ENCODE measurements at regions not wholly inside any gene's neighbourhood (a gene's known extent, or its start where the extent isn't known, plus 50 kb on each side); places are given as distances from the start of the nearest gene placed in this dataset.

DNA sequence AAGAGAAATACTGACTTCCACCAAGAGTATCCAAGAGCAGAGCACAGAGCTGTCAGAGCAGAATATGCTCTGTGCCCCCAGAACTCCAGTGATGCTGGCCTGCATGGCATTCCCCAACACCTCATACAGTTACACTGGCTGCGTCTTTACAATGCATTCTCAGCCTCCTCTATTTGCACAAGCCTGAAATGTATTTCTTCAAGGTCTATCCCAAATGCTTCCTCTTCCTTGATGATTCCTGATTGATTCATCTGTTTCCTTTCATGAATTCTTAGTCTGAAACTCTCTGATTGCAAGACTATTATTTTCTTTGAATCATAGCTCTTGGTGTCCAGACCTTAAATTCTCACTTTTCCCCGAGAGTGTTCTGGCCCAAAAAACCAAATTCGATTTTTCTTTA, 664.7 kb downstream of the MECOM start:
- no peak for ATAC-seq
- POLR2A ChIA-PET: no interaction called here
- BruUV-seq (replicated peaks): no TSS peak
- no peaks in the 10 kb centered on the region for H4K20me1 ChIP-seq (ENCODE audit: insufficient read depth)
- H3K9ac ChIP-seq (ENCODE audit: low read length): no peak overlapping the region
- no peak overlapping the region for H3K4me3 ChIP-seq (replicated peaks in 1 of 2; ENCODE audit: low read depth in 1 of 2, low read length in 2 of 2)
- no peaks in the 10 kb centered on the region for H3K9me2 ChIP-seq (ENCODE audit: insufficient read depth)
- no peaks in the 10 kb centered on the region for H3K4me1 ChIP-seq (ENCODE audit: control insufficient read depth in 1 of 2, insufficient read depth in 2 of 2, low read length in 2 of 2)
- H3K27me3 ChIP-seq (ENCODE audit: insufficient read depth, low read length): no peaks in the 10 kb centered on the region
- no peak overlapping the region for H2AFZ ChIP-seq (ENCODE audit: low read depth, low read length, poor library complexity, severe bottlenecking)
- no peak overlapping the region for H3K27ac ChIP-seq (ENCODE audit: low read depth, low read length)
- no peaks in the 10 kb centered on the region for H3K36me3 ChIP-seq (ENCODE audit: control insufficient read depth in 1 of 2, insufficient read depth in 2 of 2, low read length in 2 of 2)
- no peak for DNase-seq (ENCODE audit: low read depth, low spot score)
- RAD21 ChIA-PET (ENCODE audit: low non-redundant PET in 1 of 2, low total read pairs in 2 of 2, uncharacterized antibody in 2 of 2, unreplicated experiment in 2 of 2): no interaction called here
- intact Hi-C loops (cut with micrococcal nuclease): no loop called here
- no peaks in the 10 kb centered on the region for H3K9me3 ChIP-seq (ENCODE audit: control insufficient read depth in 1 of 2, insufficient read depth in 1 of 2, low read depth in 1 of 2, low read length in 2 of 2)
- TF ChIP-seq ZFX (IDR thresholded peaks at IDR 0.05) (no peak), SP1 (IDR thresholded peaks at IDR 0.05; ENCODE audit: low read depth) (no peak), SRF (IDR thresholded peaks at IDR 0.05; ENCODE audit: low read depth) (no peak), ZNF274 (IDR thresholded peaks at IDR 0.05; ENCODE audit: low read depth, low read length) (no peak), JUND (IDR thresholded peaks at IDR 0.05) (no peak), CEBPB (IDR thresholded peaks at IDR 0.05; ENCODE audit: low read depth) (no peak), RAD21 (IDR thresholded peaks at IDR 0.05; ENCODE audit: low read depth) (no peak), EZH2phosphoT487 (IDR thresholded peaks at IDR 0.05; ENCODE audit: borderline replicate concordance) (no peak), SIN3A (IDR thresholded peaks at IDR 0.05; ENCODE audit: low read depth) (no peak), FOSL1 (IDR thresholded peaks at IDR 0.05; ENCODE audit: low read depth) (no peak)
- TF ChIP-seq, protein P1, sequence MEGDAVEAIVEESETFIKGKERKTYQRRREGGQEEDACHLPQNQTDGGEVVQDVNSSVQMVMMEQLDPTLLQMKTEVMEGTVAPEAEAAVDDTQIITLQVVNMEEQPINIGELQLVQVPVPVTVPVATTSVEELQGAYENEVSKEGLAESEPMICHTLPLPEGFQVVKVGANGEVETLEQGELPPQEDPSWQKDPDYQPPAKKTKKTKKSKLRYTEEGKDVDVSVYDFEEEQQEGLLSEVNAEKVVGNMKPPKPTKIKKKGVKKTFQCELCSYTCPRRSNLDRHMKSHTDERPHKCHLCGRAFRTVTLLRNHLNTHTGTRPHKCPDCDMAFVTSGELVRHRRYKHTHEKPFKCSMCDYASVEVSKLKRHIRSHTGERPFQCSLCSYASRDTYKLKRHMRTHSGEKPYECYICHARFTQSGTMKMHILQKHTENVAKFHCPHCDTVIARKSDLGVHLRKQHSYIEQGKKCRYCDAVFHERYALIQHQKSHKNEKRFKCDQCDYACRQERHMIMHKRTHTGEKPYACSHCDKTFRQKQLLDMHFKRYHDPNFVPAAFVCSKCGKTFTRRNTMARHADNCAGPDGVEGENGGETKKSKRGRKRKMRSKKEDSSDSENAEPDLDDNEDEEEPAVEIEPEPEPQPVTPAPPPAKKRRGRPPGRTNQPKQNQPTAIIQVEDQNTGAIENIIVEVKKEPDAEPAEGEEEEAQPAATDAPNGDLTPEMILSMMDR (IDR thresholded peaks at IDR 0.05 in 2 of 3, conservative IDR thresholded peaks at IDR 0.05 in 1 of 3; ENCODE audit: borderline replicate concordance in 1 of 3, insufficient read depth in 1 of 3, low read depth in 2 of 3, low read length in 2 of 3): no peak
- TF ChIP-seq, protein P2, sequence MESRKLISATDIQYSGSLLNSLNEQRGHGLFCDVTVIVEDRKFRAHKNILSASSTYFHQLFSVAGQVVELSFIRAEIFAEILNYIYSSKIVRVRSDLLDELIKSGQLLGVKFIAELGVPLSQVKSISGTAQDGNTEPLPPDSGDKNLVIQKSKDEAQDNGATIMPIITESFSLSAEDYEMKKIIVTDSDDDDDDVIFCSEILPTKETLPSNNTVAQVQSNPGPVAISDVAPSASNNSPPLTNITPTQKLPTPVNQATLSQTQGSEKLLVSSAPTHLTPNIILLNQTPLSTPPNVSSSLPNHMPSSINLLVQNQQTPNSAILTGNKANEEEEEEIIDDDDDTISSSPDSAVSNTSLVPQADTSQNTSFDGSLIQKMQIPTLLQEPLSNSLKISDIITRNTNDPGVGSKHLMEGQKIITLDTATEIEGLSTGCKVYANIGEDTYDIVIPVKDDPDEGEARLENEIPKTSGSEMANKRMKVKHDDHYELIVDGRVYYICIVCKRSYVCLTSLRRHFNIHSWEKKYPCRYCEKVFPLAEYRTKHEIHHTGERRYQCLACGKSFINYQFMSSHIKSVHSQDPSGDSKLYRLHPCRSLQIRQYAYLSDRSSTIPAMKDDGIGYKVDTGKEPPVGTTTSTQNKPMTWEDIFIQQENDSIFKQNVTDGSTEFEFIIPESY (IDR thresholded peaks at IDR 0.05; ENCODE audit: extremely low read depth, insufficient replicate concordance, low read length): no peak
- TF ChIP-seq, protein P3, sequence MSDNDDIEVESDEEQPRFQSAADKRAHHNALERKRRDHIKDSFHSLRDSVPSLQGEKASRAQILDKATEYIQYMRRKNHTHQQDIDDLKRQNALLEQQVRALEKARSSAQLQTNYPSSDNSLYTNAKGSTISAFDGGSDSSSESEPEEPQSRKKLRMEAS (IDR thresholded peaks at IDR 0.05): no peak
- H3K4me2 ChIP-seq (ENCODE audit: low read length): no peak overlapping the region
- CTCF ChIA-PET: no interaction called here
- H3K79me2 ChIP-seq (ENCODE audit: insufficient read depth, low read length): no peaks in the 10 kb centered on the region
